Cerebellar cortex (tissue), 1 donor: ENCODE measurements at regions not wholly inside any gene's neighbourhood (a gene's known extent, or its start where the extent isn't known, plus 50 kb on each side); places are given as distances from the start of the nearest gene placed in this dataset.
"Not testable (repeated sequence)": the region's sequence is repeated elsewhere in the genome, so short reads cannot be mapped to it uniquely, and the experiment has no call there.

Experiments
- DNase-seq: peaks from one replicate; pipeline ENCODE4 v3.0.0-alpha.2; 2015; ENCODE audit warnings: low spot score

- not testable (repeated sequence) for DNase-seq
These were observed 63.8 kb downstream of the PLXNA1 start for GRCh38 chr3:127046690-127047089.

- DNase-seq: no peak
These were observed 66.5 kb downstream of the PLXNA1 start for GRCh38 chr3:127049393-127049792.

- no peak for DNase-seq
These were observed 67.8 kb downstream of the PLXNA1 start for GRCh38 chr3:127050733-127051132.

GRCh38 chr3:127052121-127052561, 69.2 kb downstream of the PLXNA1 start:
- no peak for DNase-seq

- no peak for DNase-seq
These were observed 70.1 kb downstream of the PLXNA1 start for GRCh38 chr3:127053026-127053425.

- no peak for DNase-seq
These were observed 70.5 kb downstream of the PLXNA1 start for GRCh38 chr3:127053450-127053849.

- DNase-seq: no peak
These were observed 71.1 kb downstream of the PLXNA1 start for GRCh38 chr3:127053979-127054378.

GRCh38 chr3:127056281-127056680, 73.4 kb downstream of the PLXNA1 start:
- DNase-seq: no peak

GRCh38 chr3:127056976-127057375, 74.1 kb downstream of the PLXNA1 start:
- DNase-seq: no peak

- no peak for DNase-seq
These were observed 76.2 kb downstream of the PLXNA1 start for GRCh38 chr3:127059072-127059471.

- no peak for DNase-seq
These were observed 78.7 kb downstream of the PLXNA1 start for GRCh38 chr3:127061641-127062040.

GRCh38 chr3:127062926-127063325, 80.0 kb downstream of the PLXNA1 start:
- DNase-seq: peak; percentile 8

GRCh38 chr3:127063916-127064315, 81.0 kb downstream of the PLXNA1 start:
- DNase-seq: no peak

GRCh38 chr3:127064391-127065137, 81.6 kb downstream of the PLXNA1 start:
- no peak for DNase-seq

GRCh38 chr3:127065138-127065427, 82.2 kb downstream of the PLXNA1 start:
- DNase-seq: no peak

- DNase-seq: no peak
These were observed 82.8 kb downstream of the PLXNA1 start for GRCh38 chr3:127065561-127066290.

- no peak for DNase-seq
These were observed 83.7 kb downstream of the PLXNA1 start for GRCh38 chr3:127066635-127067034.

- no peak for DNase-seq
These were observed 84.4 kb downstream of the PLXNA1 start for GRCh38 chr3:127067116-127067910.

GRCh38 chr3:127068111-127068810, 85.3 kb downstream of the PLXNA1 start:
- no peak for DNase-seq

GRCh38 chr3:127068871-127069270, 86.0 kb downstream of the PLXNA1 start:
- no peak for DNase-seq

GRCh38 chr3:127069814-127070440, 87.0 kb downstream of the PLXNA1 start:
- no peak for DNase-seq

- DNase-seq: no peak
These were observed 87.9 kb downstream of the PLXNA1 start for GRCh38 chr3:127070776-127071175.
